HFF-Myc (cell line): ENCODE measurements at regions not wholly inside any gene's neighbourhood (a gene's known extent, or its start where the extent isn't known, plus 50 kb on each side); places are given as distances from the start of the nearest gene placed in this dataset.

Source experiments
- DNase-seq: peaks from one replicate; pipeline ENCODE4 v3.0.0-alpha.2; 2011; ENCODE audit warnings: low read depth; ENCODE audit errors: extremely low read depth
- H3K4me3 ChIP-seq: replicated peaks from 2 replicates; pipeline ENCODE4 v1.5.1; 2011; ENCODE audit warnings: low read depth, mild to moderate bottlenecking, control low read depth, low read length
- CTCF ChIP-seq: IDR thresholded peaks from 2 replicates; pipeline ENCODE4 v1.5.1; 2012; ENCODE audit warnings: mild to moderate bottlenecking, low read depth, low read length, control low read depth; ENCODE audit errors: missing control alignments

GRCh38 chr16:85288341-85288868 lies 176.1 kb upstream of the CIBAR2 start:
- DNase-seq = no peak
- TF ChIP-seq CTCF = no peak
- H3K4me3 ChIP-seq = no peak overlapping the region

GRCh38 chr16:85288869-85289660 lies 176.8 kb upstream of the CIBAR2 start:
- DNase-seq = no peak
- no peak overlapping the region for H3K4me3 ChIP-seq
- TF ChIP-seq CTCF = no peak

GRCh38 chr16:85289760-85290625 lies 177.7 kb upstream of the CIBAR2 start:
- DNase-seq = no peak
- TF ChIP-seq CTCF = no peak
- no peak overlapping the region for H3K4me3 ChIP-seq

GRCh38 chr16:85290626-85291301 lies 178.5 kb upstream of the CIBAR2 start:
- no peak overlapping the region for H3K4me3 ChIP-seq
- DNase-seq = no peak
- TF ChIP-seq CTCF = no peak

- no peak for TF ChIP-seq CTCF
- no peak overlapping the region for H3K4me3 ChIP-seq
- no peak for DNase-seq
Measured at GRCh38 chr16:85291302-85292148, 179.3 kb upstream of the CIBAR2 start.

GRCh38 chr16:85293458-85293857 lies 181.2 kb upstream of the CIBAR2 start:
- no peak for TF ChIP-seq CTCF
- DNase-seq = no peak
- no peak overlapping the region for H3K4me3 ChIP-seq
